HuH-7 (cell line): ENCODE measurements at regions not wholly inside any gene's neighbourhood (a gene's known extent, or its start where the extent isn't known, plus 50 kb on each side); places are given as distances from the start of the nearest gene placed in this dataset.

ENCODE experiments used
- DNase-seq: peaks from one replicate; pipeline ENCODE4 v3.0.0; 2011; ENCODE audit warnings: low spot score

- no peak for DNase-seq
Measured at GRCh38 chr13:108156749-108157148, 58.6 kb downstream of the LIG4 start.

DNA sequence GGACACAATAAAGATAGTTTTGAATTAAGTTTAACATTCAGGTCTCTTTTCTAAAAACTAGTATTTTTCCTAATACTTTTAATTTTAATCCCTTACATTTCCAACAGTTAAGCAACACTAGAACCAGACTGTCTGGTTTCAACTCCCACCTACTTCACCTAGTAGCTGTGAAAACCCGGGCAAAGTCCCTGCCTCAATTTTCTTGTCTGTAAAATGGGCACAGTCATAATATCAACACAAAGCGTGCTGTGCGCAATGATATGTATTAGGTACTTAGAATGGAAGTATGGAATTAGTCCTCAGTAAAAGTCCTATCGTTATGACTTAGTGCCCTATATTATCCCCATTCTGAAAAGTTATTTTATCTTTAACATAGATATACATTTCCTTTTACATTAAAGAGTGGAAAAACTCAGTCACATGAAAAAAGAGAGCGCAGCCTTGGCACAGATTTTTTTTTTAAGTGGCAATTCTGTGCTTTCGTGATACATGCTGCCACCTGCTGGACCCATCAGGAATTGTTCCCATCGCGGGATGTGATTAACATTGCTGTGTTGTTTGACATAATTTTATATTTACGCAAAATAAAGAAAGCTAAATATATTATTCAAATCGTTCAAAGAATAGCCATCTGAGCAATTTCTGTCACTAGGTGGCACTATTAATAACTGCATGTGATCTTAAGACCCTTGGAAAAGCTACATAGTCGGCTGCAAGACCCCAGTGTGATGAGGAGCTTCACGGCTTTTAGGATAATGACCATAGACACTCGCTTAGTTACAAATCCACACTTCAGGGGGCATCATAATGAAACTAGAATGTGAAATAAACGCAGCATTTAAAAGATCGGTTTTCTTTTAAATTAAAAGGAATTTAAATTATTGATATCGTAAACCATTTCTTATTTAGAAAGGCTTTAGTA lies 59.9 kb downstream of the LIG4 start:
- DNase-seq: peak; percentile 20

GRCh38 chr13:108154421-108154858 lies 60.9 kb downstream of the LIG4 start:
- peak; percentile 71 for DNase-seq

- DNase-seq: no peak
Measured at GRCh38 chr13:108146642-108147041, 68.7 kb downstream of the LIG4 start.

DNA sequence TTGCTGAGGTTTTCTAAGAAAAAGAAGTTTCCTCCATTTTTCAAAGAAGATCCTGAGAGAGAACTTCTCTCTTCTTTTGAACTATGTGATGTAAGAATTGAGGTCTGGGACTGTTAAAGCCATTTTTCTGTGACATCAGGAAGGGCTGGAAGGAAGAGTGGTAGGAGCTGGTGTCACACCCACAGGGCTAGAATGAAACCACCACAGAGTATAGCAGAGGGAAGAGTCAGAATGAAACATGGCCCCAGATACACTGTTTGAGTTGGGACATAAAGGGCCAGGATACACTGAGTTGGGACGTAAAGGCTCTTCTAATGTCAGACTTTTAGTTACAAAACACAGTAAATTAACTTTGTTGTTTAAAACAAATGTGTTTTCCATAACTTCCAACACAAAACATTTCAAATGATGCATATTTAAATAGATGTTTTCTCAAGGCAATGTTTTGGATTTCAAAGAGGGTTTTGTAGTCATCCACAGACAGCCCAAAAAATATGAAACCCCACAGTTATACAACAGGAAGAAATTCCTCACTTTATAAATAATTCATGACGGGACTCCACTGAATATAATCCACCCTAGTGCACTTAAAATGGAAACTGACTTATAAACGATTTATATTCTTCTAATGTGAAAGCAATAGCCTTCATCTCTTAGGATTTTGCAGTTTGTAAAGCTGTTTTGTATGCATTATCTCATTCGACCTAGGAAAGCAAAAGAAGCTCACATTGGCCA lies 72.5 kb downstream of the LIG4 start:
- DNase-seq: no peak

- DNase-seq: no peak
Measured at GRCh38 chr13:108137176-108137575, 78.2 kb downstream of the LIG4 start.

DNA sequence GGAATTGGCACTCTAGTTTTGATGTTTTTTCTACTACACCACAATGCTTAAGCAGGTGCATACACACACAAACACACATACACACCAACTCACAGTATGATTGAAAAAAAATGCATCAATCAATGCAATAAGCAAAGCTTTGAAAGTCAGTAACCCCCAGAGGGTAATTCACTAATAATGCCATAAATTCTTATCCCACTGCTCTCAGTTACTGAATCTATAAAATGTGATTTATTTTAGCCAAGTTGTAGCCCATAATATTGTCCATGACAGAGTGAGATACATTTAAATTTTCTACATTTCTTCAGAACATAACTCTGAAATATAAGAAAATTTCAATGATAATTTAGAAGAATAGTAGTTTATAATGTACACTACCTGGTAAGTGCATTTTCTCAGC lies 87.9 kb downstream of the LIG4 start:
- no peak for DNase-seq

DNA sequence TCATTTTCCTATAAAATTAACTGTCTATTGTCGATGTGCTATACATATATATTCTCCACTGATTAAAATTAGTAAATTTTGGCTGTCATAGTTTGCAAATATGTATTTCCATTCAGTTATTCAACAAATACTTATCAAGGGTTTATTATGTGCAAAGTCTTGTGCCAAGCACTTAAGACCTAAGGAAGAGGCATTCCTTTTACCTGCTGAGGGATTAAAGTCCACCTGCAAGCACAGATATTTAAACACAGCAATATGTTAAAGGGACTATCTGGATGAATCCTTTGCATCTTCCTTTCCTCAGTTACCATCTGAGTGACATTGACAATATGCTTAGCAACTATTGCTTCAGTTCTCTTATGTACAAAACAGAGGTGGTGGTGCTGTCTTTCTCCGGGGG lies 89.3 kb downstream of the LIG4 start:
- DNase-seq: no peak

DNA sequence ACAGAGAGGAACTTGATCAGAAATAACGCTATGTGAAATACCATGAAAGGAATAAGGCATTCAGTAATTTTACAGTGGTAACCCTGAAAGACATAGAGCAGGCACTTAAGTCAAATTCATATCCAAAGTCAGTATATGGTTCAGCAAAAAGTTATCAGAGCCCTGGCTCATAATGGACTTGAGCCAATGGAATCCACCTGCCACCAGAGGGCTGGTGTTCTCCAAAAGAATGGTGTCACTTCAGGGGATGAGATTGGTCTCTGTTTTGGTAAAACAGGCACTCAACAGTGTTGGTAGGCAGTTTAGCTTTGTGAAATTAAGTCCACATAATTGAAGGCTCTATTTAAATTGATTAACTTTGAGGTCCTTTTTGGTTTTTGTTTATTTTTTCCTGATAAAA lies 93.9 kb downstream of the LIG4 start:
- no peak for DNase-seq

DNA sequence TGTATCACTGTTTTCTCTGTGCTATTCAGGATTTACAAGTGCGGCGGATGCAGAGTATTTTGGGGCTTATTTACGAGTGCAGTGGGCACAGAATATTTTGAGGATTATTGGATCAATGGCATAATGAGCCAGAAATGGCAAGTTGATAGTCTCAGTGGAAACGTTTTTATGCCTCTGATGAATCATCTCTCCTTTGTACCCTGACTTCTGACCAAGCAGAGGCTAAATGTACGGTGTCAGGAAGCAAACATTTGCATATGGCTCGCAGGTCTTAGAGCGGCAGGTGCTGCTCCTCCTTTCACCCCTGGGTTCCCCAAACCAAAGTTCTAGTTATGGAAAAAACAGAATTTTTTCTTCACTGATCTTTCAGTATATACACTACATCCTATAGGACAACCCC lies 94.5 kb downstream of the LIG4 start:
- DNase-seq: no peak

- no peak for DNase-seq
Measured at GRCh38 chr13:108120302-108120701, 95.0 kb downstream of the LIG4 start.

DNA sequence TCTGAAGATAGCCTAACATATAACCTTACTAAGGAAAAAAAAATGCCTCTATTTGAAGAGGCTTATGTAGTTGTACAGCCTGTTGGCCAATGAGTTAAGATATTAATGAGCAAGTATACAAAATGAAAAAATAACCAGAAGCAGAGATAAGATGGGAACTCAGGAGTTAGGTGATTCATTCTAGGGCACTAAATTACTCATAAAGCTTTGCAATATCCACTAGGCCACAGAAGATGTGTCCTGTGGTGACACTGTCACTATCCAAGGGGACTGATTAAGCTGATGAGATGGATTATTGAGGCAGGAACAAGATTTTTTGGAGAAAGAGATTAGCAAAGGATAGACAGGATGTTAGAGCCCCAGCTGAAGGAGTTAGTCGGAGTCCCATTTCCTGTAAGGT lies 99.6 kb downstream of the LIG4 start:
- DNase-seq: no peak

- DNase-seq: no peak
Measured at GRCh38 chr13:108113407-108113806, 101.9 kb downstream of the LIG4 start.

DNA sequence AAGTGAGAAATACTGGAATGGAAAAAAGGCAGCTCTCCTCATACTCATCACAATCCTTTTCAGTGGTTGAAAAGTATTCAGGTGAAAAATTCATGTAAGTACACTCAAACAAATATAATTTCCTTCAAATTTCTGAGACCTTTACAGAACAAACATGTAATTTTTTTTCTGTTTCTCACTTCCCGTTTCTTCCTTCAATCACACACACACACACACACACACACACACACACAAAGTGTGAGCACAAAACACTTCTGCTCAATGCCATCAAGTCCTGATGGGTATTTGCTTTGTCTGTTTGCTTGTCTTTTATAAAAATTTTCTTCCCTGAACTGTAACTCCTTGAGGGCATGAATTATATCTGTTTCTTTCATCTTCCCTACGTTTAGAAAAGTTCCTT lies 110.6 kb downstream of the LIG4 start:
- no peak for DNase-seq

DNA sequence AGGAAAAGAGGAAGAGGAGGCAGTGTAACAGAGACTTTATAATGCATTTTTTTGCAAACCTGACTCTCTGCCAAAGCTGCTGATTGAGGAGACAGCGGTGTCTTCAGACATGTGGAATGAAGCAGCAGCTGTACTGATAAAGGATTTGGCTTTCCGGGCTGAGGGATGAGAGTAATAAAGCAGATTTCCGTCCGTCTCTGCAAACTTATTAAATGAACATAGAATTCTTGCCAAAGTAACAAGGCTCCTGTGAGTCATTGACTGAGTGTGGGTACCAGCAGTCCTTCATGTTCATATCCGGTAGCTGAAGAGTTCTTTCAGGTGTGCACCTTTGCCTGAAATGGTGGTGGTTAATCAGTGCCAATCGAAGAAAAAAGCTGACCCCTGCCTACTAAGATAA lies 112.6 kb downstream of the LIG4 start:
- DNase-seq: no peak

- DNase-seq: no peak
Measured at GRCh38 chr13:108096301-108096915, 118.9 kb downstream of the LIG4 start.

DNA sequence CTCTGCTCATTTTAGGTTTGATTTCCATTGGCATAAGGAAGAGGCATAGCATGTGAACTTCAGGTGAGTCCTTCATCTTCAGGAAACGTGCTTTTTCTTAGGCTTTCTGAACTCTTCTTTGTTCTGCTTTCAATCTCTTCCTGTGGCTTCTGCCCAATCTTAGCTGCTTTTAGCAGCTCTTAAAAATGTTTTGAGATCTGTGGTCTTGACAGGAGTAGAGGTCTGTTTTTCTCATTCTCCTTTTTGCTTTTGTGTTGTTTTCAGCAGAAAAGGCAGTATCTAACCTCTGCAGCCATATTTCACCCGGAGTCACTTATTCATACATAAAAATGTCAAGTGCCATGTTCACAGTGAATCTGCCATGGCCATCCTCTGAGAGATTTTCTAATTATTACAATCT lies 120.3 kb downstream of the LIG4 start:
- DNase-seq: no peak

GRCh38 chr13:108093616-108094015 lies 121.7 kb downstream of the LIG4 start:
- DNase-seq: no peak

DNA sequence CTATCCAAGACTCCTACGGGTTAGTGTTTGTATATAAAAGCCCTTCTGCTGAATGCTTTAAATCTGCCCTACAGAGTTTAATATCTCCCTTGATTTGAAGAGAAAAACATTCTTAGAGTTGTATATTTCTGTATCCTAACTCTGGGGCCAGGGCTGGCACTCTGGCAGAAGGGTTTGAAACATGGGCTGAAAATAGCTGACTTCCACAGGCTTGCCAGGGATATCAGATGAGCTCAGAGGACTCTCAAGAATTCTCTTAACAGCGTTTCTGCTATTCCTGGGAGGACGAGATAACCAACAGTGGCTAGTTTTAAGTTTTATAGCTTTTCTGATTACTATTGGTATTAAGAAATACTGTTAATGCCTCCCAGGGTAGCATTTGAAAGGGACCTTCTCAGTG lies 127.5 kb downstream of the LIG4 start:
- no peak for DNase-seq

- no peak for DNase-seq
Measured at GRCh38 chr13:108086678-108087077, 128.7 kb downstream of the LIG4 start.

DNA sequence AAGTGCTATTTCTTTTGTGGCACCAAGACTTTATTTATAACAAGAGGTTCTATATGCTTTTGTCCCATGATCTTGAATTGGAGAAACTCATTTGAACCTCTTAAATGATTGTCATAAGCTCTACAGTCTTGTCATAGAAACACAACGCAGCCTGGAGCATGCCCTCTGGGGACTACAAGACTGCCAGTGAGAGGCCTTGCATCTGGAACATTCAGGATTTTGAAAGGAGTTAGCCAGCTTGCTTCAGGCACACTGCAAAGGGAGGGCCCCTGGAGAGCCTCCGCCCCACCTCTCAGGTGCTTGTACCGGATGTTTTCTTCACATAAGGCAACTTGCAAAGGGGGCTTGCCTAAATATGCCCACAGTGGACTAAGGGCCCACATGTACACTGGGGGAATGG lies 130.5 kb downstream of the LIG4 start:
- DNase-seq: no peak

GRCh38 chr13:108083056-108083455 lies 132.3 kb downstream of the LIG4 start:
- no peak for DNase-seq

DNA sequence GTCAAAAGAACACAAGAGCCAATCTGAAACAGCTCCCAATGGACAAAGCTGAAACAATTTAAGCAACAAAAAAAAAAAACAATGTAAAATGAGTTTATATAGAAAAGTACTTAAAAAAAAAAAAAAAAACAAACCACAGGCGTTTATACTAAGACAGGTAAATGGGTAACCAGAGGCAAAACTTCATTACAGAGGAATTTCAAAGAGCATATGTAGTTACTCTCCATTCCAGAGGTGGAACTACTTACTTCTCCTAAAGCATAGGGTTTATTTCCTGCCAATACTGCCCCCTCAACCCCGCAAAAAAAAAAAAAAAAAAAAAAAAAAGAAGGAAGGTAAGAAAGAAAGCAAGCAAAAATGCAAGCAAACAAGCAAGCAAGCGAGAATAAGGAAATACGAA lies 132.9 kb downstream of the LIG4 start:
- DNase-seq: no peak
